ENCODE measurements at regions not wholly inside any gene's neighbourhood (a gene's known extent, or its start where the extent isn't known, plus 50 kb on each side); places are given as distances from the start of the nearest gene placed in this dataset.
"Not testable (repeated sequence)": the region's sequence is repeated elsewhere in the genome, so short reads cannot be mapped to it uniquely, and the experiment has no call there.

DNA sequence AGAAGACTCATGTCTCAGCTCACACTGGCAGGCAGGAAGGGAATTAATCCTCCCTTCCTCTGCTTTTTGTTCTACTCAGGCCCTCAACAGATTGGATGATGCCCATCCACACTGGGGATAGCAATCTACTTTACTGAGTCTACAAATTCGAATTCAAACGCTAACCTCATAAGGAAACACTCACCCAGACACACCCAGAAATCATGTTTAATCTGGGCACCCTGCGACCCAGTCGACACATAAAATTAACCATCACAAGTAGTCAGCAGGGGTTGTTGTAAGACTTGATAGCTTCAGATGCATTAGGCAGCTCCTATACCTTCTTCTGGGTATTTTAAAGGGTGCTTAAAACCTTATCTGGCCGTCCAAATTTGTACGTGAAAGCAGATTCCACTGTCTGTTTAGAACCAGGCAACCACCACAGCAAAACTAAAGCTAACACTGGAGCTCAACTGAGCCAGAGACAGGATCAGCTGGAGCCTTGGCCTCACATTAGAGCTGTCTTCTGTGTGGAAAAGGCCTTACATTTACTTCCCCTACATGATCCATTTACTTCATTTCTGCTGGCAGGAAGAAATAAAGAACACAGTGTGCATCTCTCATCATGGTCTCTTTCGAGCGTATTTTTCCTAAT lies 407.3 kb upstream of the PPP2R3A start:
- no peak for DNase-seq (ENCODE audit: low read depth)

DNA sequence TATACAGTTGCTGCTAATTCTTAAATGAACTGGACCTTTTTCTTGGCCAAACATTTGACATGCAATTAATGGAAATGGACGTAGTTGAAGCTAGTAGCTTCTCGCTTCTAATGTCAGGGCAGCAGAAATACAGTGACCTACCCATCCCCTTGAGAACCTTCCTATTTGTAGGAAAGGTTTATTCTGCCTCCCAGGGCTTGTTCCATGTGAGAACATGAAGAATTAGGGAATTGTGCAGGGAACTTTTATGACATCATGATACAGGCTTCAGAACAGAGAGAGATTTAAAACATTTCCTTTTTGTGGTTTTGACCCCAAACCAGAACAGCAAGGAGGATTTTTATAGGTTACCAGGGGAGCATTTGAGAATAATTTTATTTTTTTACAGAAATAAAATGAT lies 406.6 kb upstream of the PPP2R3A start:
- DNase-seq (ENCODE audit: low read depth), result no peak

DNA sequence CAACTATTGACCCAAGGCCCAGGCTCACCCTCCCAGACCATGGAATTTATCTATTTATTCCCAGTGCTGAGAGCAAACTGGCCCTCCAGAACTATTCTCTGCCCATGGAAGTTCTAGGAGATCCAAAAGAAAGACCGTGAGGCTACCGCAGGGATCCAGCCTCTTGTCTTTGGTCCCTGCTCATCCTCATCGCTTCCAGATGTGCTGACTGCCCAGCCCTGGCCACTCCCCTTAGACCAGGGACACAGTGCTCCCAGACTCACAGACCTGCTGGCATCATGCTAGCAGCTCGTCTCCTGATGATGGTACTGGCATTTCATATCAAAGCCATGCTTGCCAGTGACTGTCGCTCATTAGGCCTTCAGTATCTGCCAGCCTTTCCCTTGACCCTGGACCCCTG lies 405.7 kb upstream of the PPP2R3A start:
- DNase-seq (ENCODE audit: low read depth), result no peak

DNA sequence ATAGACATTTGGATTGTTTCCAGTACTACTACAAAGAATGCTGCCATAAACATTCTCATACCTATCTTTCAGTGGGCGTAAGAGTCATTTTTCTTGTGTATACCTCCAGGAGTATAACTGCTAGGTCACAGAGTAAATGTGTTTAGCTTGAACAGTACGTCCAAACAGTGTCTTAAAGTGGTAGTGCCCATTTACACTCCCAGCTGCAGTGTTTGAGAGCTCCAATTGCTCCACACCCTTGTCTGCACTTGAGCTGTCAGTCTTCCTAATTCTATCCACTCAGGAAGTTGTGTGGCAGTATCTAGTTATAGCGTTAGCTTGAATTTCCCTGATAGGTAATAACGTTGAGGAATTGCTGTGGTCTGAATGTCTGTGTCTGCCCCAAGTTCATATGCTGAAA lies 404.7 kb upstream of the PPP2R3A start:
- no peak for DNase-seq (ENCODE audit: low read depth)

DNA sequence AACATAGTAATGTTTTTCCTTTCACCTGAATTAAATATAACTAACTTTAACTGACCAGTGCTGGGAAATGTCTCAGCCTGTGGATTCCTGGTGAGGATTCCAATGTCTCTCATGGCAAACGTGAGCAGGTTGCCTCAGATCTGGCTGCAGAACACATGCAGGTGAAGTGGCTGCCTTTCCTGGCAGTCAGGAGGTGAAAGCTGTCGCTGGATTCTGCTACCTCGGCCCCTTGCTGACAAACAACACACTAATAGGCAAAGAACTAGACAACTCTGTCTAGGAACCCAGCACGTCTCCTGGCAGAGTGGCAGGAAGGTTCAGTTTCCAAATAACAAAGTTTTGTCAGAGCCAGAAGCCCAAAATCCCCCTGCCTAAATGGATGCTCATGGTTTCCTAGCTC lies 400.8 kb upstream of the PPP2R3A start:
- no peak for DNase-seq (ENCODE audit: low read depth)

DNA sequence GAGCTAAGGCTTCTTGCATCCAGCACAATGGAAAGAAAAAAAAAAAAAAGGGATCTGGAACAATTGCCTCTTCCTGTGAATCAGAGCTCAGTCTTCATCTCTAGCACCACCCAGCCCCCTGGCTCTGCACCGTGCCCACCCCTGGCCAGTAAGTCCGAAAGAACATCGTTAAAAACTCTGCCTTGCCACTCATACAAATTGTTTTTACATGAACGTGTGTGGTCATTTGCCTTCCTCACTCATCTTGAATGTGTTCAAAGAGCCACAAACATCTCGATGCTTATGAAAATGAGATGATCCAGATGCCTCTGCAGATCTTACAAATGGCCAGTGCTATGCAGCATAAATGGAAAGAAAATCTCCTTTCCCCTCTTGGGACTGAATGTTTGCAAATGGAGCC lies 400.0 kb upstream of the PPP2R3A start:
- DNase-seq (ENCODE audit: low read depth), result no peak

DNA sequence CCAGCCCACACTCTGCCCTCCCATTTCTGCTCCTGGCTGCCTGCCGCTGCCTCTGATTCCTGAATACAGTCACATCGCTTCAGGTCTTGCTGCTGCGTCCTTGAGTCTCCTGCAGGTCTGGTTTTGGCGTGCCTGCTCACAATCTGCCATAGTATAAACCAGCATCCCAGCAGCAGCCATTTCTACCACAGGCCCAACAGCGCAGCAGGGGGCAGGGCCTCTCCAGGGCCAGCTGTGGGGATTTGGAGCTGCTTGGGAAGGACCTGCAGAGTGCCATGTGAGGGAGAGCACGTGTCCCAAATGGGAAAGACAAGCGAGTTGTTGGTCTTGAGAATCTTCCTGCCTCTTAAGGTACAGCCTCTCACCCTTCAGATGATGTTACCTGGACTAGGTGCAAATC lies 398.3 kb upstream of the PPP2R3A start:
- no peak for DNase-seq (ENCODE audit: low read depth)

DNA sequence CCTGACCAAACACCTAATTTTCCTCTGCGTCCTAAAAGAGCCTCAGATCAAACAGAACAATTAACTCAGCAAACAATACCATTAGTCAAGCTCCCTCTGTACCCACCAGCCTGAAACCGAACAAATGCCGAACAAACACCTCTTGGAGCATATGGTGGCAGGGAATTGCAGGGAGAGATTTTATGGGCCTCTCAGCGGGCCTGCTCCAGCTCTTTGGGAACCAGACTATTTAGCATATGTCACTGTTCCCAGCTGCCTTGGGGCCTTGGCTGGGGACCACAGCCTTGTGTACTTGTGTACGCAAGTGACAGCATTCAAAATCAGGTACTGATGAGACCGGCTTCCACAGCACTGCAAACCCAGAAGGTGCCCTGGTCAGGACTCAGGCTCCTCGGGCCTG lies 388.8 kb upstream of the PPP2R3A start:
- no peak for DNase-seq (ENCODE audit: low read depth)

DNA sequence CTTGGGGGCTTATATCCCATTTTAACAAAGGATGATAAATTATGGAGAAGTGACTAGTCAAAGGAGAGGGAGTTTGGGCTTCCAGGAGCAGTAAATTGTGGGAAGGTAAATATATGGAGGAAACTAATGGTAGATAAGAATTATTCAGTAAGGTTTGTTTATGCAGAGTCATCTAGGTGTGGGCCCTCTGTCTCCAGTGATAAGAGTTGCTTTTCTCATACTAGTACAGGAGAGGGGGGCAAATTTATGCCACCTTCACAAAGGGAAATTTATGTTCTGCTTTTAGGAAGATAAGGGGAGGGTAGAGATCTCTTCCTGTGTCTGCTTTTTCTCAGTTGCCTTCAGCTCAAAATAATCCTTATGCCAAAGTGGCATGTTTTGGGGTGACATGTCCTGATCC lies 383.7 kb upstream of the PPP2R3A start:
- no peak for DNase-seq (ENCODE audit: low read depth)

DNA sequence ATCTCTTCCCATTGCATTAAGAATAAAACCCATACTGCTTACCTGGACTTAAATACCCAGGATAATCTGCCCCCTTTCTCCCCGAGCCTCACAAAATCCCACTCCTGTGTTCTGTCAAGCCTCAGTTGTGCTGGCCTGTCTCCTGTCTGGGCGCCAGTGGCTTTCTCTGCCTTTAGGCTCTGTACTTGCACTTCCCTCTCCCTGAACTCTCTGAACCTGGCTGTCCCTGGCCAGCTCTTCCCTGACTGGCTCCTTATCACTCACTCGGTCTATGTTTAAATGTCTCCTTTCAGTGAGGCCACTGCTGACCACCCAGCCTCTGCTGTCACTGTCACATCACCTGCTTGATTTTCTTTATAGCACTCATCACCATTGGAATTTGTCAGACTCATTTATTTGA lies 382.7 kb upstream of the PPP2R3A start:
- DNase-seq (ENCODE audit: low read depth), result no peak

DNA sequence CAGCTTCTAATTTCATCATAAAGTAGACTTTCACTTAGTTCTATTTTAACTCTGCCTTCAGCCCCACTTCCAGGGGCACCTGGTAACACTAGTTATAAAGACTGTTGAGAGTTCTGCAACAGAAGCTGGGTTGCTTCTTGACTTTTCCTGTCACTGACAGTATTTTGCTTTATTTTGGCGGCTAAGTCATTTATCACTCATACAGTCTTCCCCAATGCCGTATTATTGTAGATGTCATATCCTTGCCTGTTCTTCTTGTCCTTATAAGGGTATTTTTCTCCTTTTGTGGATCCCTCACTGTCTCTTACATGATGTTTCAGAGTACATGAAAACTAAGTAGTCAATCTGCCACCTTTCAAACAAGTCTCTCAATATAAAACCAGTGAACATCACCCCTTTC lies 369.0 kb upstream of the PPP2R3A start:
- no peak for DNase-seq (ENCODE audit: low read depth)

DNA sequence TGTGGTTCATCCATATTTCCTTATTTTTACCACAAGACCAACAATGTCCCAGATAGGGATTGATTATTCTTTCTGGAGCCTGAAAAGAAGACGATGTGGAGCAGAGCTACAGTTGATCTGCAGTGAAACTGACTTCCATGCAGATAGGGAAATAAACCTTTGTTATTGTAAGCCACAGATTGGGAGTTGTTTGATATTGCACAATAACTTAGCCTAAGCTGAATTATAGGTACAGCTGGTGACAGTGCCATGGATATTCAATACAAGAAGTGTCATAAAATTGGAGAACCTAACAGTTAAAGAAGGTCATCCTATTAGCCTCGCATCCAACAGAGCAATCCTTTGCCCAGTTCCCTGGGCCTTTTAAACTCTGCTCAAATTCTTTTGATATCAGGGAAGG lies 367.7 kb upstream of the PPP2R3A start:
- no peak for DNase-seq (ENCODE audit: low read depth)

DNA sequence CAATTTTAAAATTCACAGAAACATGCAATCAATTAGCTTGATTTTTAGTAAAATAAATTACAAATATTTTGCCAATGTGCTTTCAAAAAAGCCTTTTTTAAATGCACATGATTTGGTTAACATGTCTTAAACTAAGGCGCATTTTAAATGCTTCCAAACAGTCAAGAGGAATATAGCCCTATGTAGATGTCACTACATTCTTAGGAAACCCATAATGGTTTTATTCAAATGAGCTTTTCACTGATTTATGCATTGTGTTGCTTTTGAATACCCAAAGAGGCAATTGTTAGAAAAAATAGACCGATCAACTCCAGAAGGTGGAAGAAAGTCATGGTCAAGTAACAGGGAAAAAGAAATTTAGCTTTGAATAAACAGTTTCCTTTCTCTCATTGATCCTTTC lies 366.9 kb upstream of the PPP2R3A start:
- DNase-seq (ENCODE audit: low read depth), result no peak

DNA sequence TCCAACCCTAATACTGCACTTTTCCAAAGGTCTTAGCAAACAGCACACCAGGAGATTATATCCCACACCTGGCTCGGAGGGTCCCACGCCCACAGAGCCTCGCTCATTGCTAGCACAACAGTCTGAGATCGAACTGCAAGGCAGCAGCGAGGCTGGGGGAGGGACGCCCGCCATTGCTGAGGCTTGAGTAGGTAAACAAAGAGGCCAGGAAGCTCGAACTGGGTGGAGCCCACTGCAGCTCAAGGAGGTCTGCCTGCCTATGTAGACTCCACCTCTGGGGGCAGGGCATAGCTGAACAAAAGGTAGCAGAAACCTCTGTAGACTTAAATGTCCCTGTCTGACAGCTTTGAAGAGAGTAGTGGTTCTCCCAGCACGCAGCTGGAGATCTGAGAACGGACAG lies 361.0 kb upstream of the PPP2R3A start:
- DNase-seq (ENCODE audit: low read depth), result not testable (repeated sequence)

DNA sequence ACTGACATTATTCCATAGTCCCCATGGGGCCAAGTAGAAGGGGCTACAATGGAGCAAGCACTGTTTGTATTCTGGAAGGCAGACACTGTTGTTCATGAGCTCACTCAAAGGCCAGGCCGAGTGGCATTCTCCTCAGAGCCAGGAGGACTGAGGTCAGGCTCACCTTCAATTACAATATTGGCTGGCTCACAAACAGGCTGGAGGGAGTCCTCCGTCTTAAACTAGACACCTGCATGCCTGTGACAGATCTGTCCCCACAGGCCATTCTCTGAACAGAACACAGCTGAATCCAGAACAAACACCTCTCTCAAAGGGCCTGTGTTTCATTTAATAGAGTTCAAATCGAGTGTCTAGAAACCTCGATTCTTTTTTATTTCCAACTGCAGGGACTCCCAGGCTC lies 347.4 kb upstream of the PPP2R3A start:
- no peak for DNase-seq (ENCODE audit: low read depth)

DNA sequence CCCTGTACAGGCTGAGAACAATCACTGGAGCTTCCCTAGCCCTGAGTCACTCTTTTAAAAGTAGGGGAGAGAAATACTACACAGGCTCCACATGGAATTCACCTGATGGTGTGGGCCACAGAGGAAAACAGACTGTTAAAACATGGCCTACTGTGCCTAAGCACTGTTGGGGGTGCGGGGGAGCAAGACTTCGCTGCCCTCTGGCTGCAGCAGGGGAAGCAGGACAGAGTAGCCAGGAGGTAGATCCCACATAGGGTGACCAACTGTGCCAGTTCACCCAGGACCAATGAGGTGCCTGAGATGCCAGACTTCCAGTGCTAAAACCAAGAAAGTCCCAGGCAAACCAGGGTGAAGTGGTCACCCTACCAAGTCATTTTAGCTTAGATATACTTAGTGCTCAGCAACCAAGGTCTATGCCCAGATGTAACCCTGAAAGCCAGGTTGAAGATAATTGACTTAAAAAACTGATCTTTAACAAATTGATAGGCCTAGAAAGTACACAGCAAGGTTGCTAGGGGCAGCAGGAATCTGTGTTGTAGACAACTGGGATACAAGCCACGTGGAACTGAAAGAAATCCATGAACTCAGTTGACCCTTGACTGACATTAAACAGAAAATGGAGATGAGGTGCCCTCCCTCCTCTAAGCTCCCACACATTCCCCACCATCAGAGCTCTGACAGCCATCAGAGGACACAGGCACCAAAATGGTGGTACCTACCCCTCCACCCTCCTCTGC lies 344.2 kb upstream of the PPP2R3A start:
- no peak for DNase-seq (ENCODE audit: low read depth)

DNA sequence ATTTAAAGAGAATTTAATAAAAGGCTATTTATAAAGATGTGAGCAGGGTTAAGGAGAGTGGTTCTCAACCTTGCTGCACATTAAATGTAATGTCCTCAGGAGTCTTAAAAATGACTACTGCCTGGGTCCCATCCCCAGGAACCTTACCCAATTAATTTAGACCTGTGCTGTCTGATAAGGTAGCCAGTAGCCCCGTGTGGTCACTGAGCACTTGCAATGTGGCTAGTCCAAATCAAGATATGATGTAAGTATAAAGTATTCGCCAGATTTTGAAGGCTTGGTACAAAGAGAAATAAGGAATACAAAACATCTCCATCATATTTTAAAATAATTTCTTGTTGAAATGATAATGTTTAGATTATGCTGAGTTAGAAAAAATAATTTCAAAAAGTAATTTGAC lies 343.3 kb upstream of the PPP2R3A start:
- DNase-seq (ENCODE audit: low read depth), result no peak

DNA sequence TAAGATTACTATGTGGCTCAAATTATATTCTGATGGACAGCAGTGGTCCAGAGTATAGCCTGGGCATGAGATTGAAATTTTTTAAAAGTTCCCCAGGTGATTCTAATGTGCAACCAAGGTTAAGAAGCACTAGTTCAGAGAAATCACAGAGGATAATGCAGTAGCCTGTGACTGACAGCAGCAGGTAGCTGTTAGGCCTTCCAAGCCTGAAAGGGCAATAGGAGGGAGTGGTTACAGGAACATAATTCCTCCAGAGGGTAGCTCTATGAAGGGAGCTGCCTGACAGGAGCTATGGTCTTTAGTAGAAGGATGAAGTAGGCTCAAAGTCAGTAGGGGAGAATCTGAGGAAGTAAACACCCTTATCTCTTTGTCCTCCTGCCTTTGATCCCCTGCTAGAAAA lies 342.9 kb upstream of the PPP2R3A start:
- no peak for DNase-seq (ENCODE audit: low read depth)

DNA sequence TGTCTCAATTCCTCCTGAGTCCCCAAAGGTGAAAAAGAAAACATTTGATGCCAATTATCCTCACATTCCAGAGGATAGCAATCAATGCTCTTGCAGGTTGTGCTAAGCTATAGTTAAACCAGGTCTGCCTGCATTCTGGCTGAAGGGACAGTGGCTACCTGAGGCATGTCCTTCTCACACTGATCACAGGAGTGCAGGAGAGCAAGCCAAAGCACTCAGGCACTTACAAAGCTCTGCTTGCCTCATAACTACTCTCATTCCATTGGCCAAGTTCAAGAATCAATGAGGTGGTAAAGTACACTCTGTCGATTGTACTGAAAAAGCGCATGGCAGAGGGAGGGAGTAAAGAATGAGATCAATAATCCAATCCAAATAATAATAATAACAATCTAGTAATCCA lies 342.0 kb upstream of the PPP2R3A start:
- DNase-seq (ENCODE audit: low read depth), result no peak

DNA sequence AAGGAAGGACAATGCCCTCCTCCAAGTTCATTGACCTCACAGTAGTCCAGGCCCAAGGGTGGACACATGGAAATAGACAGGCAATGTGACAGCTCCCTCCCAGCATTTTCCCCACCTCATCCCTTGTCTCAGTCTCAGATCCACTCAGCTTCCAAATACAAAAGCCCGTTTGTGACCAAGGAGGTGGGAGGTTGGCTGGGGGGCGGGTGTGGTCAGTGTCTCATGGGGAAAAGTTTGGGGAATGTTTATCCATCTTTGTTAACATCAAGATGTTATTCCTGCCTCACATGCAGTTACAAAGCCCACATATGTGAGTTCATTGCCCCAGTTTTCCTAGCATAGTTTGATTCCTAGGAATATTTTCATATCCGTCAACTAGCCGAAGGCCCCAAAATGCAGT lies 338.5 kb upstream of the PPP2R3A start:
- DNase-seq (ENCODE audit: low read depth), result no peak

DNA sequence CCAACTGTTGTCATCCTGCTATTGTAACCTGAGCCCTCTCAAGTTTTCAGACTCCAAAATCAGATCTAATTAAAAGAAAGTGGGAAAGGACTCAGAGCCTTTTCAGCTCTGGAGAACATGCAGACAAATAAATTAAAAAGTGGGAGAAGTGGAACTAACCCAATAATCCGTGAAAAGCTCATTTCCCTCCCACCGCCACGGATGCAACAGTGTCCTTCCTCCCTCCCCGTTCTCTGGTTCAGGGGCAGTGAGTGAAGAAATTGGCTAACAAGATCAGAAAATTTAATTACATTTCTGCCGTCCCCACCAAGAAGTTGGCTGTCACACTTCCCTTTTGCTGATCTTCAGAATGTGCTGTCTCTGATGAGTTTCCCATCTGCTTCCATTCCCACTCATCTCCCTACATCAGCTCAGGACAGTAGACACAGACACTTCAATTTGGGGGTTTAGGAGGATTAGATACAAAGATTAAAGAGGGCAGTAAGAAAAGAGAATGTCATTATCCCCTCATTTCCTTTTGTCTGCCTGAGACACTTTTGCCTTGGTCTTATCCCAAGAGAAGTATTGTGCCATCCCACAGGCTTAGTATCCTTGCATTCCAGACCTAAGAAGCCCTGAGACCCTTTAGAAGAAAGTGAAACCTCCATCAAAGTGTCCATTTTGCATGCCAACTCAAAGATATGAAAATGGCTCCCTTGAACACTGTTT lies 335.7 kb upstream of the PPP2R3A start:
- DNase-seq (ENCODE audit: low read depth), result no peak

DNA sequence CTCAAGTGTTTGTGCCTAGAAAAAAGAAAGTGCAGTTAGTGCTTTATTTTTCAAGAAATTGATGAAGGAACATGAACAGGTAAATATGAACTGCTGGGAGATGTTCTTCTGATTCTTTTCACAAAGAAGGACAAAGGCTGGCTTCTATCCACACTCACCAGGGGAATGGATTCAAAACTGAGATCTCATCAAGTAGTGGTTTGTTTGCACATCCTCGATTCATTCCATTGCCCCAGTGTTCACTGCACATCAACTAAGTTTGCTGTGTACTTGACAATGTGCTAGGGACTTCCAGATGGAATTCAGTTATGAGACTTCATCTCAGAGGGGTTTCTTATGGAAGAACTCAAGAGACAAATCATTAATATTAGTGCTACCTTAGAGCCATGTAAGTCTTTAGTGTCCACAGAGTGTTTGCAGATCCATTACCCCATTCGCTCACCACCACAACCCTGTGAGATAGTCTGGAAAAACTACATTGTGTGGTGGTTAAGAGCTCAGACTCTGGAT lies 332.9 kb upstream of the PPP2R3A start:
- DNase-seq (ENCODE audit: low read depth), result no peak

DNA sequence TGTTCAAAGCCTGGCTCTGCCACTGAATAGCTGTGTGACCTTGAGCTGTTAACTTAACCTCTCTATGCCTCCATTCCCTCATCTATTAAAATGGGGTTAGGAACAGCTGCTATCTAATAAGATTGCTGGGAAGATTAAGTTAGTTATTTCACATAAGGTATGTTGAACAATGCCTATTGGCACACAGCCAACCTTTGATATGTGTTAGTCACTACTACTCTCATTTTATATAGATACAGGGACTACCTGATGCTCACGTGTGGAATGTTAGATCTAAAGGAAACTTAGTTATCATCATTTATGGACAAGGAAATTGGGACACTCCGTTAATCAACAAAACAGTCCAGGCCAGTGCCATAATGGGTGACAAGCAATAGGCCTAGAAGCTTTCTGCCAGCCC lies 332.4 kb upstream of the PPP2R3A start:
- DNase-seq (ENCODE audit: low read depth), result no peak
